ENCODE measurements at regions not wholly inside any gene's neighbourhood (a gene's known extent, or its start where the extent isn't known, plus 50 kb on each side); places are given as distances from the start of the nearest gene placed in this dataset.

DNA sequence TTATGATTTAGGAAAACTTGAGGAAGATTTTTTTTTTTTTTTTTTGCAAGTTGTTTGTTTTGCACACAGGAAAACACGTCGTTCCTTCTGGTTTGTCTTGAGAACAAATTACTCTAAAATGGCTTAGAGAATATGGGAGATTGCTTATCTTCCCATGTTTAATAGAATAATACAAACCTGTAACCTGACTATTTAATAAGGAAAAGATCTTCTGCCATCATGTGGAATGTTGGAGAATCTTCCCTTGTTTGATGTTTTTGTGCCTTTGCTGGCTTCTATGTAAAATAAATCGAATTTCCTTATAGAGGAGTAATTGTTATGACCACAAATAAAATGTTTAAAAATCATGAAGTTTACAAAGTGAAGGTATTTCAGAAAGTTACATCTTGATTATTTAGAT is 818.8 kb downstream of the GATA3 start:
- DNase-seq (ENCODE audit: low read depth in 2 of 2), result no peak

DNA sequence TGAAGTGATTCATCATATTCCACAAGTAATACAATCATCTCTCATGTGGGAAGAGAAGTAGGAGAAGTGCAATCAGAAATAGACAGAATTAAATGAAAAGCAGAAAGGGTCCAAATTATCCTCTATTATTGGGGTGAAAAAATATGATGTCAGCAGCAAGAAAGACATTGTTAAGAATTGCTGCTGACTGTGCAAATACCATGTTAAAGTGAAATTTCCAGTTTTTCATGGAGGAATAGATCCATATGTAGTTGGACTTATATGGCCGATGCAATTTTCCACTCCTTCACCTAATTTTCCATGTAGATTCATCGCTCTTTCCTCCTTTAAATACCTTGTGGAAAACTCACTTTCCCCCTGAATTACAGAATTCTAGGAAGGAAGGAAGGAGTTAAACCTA is 819.8 kb downstream of the GATA3 start:
- DNase-seq (ENCODE audit: low read depth in 2 of 2), result no peak

DNA sequence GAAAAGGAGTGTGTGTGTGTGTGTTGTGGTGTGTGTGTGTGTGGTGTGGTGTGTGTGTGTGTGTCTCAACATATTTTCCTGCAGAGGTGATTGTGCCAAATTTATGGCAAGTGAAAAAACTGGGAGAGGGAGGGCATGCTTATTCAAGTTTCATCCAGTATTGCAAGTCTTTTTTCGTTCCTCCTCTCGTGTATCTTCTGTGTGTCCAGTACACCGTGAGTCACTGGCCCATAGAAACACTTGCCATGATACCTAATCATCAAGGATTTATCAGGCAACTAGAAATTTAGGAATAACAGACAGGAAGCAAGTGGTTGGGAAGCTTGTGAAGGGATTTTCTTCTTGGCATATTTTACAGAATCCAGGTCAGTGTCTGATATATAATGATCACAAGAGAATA is 820.5 kb downstream of the GATA3 start:
- DNase-seq (ENCODE audit: low read depth in 2 of 2), result no peak

DNA sequence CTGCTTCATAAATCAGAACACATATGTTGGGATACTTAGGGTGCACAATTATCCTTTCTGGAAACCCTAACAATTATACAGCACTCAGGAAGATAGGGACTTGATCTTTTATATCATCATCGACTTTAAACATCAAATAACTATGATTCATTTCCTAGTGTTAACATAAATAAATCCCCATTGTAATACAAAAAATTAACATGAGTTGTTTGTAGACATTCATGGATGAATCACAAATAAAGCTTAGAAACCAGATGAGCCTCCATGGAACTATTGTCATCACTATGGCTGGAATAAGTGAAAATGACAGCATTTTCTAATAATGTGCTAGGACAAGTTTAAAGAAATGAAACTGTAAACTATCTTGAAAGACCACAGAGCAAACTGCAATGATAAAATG is 821.7 kb downstream of the GATA3 start:
- DNase-seq (ENCODE audit: low read depth in 2 of 2), result no peak

DNA sequence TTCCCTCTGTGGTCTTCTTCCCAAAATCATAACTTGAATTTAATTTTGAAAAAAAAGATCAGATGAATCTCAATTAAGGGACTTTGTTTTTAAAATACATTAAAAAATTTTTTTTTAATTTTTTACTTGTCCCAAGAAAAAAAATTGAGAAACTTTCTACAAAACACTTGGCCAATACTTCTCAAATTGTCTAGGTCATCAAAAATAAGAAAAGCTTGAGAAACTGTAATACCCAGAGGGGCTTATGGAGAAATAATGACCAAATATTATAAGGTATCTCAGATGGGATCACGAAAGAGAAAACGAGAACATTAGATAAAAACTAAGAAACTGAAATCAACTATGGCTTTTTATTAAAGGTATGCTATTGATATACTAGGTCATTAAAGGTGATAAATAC is 835.0 kb downstream of the GATA3 start:
- no peak for DNase-seq (ENCODE audit: low read depth in 2 of 2)

DNA sequence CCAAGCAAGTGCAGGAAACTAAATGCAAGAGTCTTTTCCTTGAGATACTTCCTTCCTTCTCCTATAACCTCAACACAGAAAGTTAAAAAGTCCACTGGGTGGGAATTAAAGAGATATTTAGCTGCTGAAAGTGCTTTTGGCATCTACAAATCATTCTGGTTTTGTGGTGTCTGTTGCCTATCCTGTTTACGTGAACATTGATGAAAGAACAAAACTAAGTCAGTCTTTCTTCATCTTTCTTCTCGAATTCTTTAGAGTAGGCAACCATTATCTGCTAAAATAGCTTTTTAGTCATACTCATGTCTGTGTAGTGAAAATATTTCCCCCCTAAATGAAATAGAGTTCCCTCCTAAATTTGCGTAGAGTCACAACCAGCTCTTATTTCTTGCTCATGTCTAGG is 838.6 kb downstream of the GATA3 start:
- DNase-seq (ENCODE audit: low read depth in 2 of 2), result no peak

DNA sequence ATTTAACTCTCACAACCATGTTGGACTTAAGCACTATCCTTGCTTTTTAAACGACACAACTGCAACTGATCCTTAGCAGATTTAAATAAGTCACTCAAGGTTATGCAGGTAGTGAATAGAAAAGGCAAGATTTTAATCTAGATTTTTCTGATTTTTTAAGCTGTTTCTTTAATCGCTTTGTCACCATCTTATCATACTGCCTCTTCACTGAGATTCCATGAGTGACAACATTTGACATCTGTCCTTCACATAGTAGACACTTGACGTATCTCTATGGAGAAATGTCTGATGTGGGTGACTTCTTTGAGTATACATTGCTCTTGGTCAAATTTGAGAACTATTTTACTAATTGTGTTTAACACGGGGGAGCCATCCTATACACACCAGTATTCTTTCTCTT is 839.7 kb downstream of the GATA3 start:
- DNase-seq (ENCODE audit: low read depth in 2 of 2), result no peak

DNA sequence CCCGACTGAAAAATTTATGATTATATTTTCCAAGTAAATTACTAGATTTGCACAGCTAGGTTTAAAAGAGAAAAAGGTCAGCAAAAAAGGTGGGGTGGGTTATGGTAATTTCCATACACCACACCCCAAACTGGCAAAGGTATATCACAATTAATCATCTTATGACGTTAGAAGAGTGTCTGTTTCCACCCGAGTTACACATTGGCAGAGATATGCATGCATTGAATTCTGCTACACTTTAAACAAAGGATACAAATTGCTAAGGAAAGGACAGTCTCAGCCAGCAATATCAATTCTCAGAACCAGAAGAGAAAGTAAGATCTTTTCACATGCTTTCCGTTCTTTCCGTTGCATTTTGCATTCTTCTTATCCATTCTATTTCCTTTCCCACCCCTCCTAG is 843.3 kb downstream of the GATA3 start:
- no peak for DNase-seq (ENCODE audit: low read depth in 2 of 2)

DNA sequence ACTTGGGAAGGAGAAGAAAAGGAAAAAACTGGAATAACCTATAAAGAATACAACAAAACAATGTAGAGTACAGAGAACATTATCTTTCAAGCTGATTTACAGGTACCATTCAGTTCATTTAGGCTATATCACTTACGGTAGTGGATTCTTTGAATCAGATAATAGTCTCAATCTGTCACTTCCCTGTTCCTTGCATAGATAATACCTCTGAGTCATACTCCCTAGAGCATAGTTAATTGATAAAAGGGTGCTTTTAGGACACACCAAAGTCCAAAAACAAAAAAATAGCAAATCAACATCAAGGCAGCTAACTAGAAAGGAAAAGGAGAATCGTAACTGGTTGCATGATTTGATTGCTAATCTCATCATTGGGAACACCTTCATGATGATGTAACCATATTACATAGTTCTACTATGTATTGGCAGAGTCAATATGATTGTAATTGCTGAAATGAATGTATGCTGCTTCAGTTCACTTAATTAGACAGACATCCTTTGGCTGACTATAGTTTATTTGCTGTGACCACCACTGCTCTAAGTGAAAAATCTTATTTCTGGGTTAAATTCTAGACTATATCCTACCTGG is 844.4 kb downstream of the GATA3 start:
- DNase-seq (ENCODE audit: low read depth in 2 of 2), result no peak

DNA sequence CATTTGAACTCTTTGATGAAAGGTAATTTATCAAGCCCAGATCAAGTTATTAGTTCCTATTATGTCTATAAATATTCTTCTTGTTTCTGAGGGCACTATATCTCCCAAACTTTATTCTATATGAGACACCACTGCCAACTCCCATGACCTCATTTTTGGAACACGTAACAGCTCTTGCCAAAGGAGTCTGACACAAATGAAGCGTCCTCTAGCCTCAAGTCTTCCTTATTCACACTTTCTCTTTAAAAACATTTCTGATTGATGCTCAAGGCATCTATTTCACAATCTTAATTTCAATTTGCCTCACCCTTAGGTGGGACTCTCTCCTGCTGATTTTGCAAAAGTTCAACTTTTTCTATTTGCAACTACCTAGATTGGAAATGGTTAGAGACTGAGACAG is 848.4 kb downstream of the GATA3 start:
- no peak for DNase-seq (ENCODE audit: low read depth in 2 of 2)

DNA sequence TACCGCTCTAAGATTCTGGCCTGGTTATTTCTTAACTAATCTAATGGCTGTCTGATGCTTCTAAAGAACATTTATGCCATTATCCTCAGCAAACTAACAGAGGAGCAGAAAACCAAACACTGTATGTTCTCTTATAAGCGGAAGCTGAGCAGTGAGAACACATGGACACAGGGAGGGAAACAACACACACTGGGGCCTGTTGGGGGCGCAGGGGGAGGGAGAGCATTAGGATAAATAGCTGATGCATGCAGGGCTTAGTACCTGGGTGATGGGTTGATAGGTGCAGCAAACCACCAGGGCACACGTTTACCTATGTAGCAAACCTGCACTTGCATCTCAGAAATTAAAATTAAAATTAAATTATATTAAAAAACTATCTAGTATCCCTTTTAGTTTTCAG is 853.5 kb downstream of the GATA3 start:
- DNase-seq (ENCODE audit: low read depth in 2 of 2), result no peak

DNA sequence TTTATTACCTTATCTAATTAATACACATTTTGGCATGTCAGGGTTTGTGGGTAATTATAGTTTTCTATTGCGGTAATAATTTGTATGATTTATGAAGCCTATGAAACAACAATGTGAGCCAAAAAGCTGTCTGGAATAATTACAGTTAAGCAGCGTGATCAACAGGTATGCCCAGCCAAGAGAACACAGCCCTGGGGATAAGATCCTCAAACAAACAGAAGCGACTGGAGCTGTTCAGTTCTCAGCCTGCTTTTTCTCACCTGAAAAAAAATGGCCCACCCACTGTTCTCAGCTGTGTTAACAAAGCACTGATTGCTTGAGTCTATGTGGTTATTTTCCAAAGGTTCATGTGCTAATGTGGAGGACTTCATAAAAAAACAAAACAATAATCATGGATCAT is 855.8 kb downstream of the GATA3 start:
- DNase-seq (ENCODE audit: low read depth in 2 of 2), result no peak

DNA sequence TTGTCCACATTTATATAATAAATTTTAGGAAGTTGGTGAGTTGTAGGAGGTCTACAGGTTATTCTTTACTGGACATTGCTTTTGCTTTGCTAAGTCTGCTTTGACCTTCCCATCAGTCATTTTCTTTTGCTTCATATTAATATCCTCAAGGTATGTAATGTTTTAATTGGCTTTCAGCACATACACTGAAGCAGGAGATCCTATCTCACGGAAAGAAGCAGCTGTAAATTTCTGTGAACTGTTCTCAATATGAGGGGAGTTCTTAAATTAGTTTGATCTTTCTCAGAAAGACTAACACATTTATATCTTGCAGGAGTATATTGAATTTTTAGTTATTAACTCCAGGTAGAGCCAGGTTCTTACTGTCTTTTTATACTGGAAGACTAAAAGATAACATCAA is 856.5 kb downstream of the GATA3 start:
- no peak for DNase-seq (ENCODE audit: low read depth in 2 of 2)

DNA sequence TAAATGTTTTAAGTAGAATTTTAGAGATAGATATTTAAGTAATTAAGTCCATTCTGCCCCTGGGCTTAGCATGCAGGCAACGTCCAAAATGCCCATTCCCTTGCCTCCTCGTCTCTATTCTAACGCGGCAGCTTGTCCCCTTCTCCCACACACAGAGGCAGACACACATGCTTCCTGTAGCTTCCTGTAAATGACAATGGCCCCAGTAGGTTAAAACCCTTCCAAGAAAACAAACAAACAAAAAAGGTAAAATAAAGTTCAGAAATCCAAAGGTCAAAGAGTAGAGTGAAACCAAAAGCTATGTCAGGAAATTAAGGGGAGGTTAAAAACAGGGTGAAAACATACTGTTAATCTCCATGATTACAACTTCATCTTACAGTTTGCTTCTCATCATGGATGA is 857.6 kb downstream of the GATA3 start:
- DNase-seq (ENCODE audit: low read depth in 2 of 2), result no peak

DNA sequence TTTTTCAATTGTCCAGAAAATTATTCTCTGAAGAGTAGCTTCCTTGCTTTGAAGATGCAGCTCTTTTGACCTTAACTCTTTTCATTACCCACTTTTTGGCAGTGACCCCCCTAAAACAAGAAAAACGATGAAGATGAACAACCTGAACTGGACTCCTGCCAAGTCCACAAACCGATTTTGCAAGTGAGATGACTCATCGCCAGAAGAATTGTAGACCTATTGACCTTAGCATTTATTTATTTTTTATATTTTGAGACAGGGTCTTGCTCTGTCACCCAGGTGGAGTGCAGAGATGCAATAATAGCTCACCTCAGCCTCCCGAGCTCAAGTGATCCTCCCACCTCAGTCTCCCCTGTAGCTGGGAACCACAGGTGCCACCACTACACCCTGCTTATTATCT is 859.2 kb downstream of the GATA3 start:
- no peak for DNase-seq (ENCODE audit: low read depth in 2 of 2)

DNA sequence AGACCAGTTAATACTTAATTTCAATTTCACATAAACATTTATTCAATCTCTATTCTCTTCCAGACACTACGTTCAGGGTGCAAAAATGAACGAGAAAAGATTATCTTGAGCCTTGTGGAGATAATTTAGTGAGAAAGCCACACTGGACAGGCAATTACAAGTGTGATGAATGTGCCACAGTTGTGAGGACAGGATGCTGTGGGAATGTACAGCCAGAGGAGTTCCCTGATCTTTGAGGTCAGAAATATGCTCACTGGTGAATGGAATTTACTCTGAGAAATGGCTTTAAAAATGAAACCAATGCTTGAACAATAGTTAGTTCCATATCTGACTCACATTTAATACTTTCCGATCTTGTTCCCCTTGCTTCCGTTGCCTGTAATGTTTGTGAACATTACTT is 864.8 kb downstream of the GATA3 start:
- no peak for DNase-seq (ENCODE audit: low read depth in 2 of 2)

DNA sequence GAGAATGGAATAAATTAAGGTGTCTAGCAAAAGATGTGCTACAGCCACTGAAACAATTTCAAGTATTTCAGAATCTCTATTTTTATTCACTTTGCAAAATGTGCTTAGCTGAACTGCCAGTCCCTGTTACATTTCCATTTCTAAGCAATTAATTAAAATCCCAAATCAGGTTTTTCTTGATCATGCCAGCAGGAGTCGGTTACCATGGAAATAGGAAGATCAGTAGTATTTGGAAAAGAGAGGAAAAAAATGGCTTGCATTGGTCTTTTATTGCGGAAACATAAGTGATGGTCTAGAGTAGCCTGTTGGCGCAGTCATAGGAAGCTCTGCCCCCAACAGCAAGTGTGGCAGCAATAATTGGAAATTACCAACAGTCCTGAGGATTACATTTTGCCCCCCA is 867.1 kb downstream of the GATA3 start:
- DNase-seq (ENCODE audit: low read depth in 2 of 2), result no peak

DNA sequence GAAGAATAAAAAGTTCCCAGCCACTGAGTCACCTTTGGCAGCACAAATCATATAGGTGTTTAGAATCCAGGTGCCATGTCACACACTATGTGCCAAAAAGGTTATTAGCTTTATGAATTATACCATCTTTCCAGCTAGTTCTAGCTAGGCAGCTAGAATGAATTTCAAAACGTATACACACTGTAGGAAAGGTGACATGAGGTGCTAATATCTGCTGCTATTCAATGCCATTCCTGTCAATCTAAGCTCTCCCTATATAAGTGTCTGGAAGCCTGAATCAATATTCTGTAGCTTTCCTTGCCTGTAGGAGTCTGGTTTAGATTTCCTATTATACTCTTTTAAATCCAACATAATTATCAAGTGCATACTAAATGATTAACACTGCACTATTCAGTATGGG is 868.6 kb downstream of the GATA3 start:
- DNase-seq (ENCODE audit: low read depth in 2 of 2), result no peak

DNA sequence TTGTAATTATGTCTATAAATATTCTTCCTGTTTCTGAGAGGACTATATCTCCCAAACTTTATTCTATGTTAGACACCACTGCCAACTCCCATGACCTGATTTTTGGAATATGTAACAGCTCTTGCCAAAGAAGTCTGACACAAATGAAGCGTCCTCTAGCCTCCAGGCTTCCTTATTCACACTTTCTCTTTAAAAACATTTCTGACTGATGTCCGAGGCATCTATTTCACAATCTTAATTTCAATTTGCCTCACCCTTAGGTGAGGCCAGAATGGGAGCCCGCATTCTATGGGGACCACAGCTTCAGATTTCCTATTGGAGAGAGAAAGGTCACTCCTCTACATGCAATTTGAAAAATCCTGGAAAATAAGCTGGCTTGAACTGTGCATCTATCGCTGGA is 873.2 kb downstream of the GATA3 start:
- no peak for DNase-seq (ENCODE audit: low read depth in 2 of 2)

DNA sequence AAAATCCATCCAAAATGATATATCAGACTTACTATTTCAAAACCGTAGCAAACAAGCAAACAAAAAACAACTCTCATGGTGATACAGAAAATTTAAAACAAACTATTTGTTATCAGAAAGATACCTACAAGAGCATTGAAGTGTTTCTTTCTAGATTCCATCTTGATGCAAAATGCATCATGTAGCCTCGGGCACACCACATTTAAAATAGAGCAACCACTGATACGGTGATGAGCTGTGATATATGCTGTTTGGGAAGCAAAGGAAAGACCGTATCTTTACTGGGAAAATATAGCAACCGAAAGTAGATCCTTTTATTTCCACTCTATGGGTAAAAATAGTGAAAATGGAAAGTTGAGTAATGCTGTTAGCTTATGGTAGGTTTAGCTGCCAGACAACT is 892.0 kb downstream of the GATA3 start:
- DNase-seq (ENCODE audit: low read depth in 2 of 2), result no peak

DNA sequence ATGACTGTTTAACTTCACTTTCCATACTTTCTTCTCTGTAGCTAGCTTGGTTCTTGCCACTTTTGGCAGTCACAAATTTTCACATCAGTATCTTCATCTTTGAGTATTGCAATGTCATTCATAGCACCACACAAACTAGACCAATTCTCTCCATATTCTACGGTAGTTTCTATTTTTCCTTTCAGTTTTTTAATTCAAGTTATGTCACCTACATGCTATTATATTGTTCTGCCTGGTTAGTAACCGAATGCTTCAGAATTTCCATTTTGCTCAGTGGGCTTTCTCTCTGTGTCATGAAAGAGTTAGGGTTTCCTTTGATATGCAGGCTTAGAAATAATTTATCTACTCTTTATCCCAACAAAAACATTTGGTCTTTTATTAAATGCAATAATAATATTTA is 896.5 kb downstream of the GATA3 start:
- DNase-seq (ENCODE audit: low read depth in 2 of 2), result no peak

DNA sequence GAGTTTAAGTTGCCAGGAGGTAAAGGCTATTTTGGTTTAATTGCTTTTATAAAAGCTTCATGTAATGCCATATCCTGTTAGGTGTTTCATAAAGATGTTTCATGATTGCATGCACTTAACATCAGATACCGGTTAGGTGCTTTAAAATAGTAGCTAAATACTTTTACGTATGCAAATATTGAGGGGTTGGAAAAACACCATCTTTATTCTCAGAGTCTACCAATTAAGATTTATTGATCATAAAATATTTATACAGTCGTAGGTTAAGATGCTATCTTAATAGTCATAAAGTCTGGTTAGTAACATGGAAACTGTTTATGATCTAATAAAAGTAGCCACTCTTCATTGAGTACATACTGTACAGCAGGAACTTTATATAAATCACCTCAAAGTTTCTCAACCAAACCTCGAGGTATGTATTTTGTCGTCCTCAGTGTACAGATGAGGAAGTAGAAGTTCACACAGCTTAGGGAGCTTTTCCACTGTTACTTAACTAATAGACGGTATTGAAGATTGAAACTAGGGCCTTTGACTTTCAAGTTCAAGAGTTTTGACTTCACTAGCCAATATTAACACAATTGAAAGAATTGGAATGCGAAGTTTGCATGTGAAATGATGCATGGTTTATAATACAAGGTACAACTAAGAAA is 897.1 kb downstream of the GATA3 start:
- no peak for DNase-seq (ENCODE audit: low read depth in 2 of 2)

DNA sequence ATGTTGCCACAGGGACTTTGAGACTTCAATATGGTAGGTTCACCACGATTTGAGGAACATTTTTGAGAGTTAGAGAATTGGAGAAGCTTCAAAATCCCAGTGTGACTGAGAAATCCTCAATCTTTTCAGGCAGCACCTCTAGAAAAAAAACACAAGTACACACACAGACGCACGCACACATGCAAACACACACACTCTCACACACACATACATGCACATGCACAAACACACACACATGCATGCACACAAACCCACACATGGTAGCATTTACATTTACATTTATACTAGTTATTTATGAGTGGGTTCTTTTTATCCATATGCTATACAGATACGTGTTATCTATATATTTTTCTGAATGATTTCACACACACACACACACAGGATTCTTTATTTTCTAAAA is 901.9 kb downstream of the GATA3 start:
- no peak for DNase-seq (ENCODE audit: low read depth in 2 of 2)

DNA sequence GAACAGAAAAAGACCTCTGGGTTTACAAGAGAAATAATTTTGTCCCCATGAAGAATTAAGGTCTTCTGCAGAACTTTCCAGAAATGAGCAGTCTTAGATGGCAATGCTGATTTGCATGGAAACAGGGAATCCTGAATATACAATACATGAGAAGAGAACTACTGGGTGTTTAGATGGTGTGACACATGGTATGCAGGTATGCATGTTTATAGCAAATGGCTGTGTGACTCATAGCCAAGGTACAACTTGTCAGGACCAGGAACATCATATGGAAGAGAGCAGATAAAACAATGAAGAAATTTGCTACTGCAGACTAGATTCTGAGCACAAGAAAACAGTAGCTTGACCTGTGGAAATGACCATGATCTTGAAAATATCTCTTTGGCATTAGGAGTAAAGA is 907.8 kb downstream of the GATA3 start:
- DNase-seq (ENCODE audit: low read depth in 2 of 2), result no peak
